Activated T-helper 1 cell treated with Interleukin-2 at 50 U/mL for 16 hours (primary cell): ENCODE measurements at regions not wholly inside any gene's neighbourhood (a gene's known extent, or its start where the extent isn't known, plus 50 kb on each side); places are given as distances from the start of the nearest gene placed in this dataset.
"Not testable (repeated sequence)": the region's sequence is repeated elsewhere in the genome, so short reads cannot be mapped to it uniquely, and the experiment has no call there.

Experiments used
- DNase-seq: peaks from one replicate; pipeline ENCODE4 v3.0.0-alpha.2; 2020; ENCODE audit warnings: low read depth

GRCh38 chr12:90502070-90502469 lies 452.9 kb downstream of the CCER1 start:
- DNase-seq: no peak

- no peak for DNase-seq
These were observed 453.6 kb downstream of the CCER1 start for GRCh38 chr12:90501412-90501811.

DNA sequence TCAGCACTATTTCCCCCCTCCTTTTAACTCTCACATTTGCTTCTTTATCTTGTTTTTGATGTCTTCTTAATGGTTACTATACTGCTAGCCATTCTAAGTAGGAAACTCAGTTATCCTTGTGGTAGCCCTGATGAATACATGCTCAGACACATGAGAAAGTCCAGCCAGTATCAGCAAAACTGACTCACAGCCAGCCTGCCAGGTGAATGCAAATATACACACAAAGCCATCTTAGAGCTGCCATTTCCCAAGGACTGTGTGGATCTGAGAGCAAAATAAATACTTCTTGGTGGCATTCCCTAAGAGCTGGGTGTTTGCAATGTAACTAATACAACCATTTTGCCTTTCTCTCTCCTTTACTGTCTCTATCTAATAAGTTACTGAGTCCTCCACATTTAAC lies 455.2 kb downstream of the CCER1 start:
- no peak for DNase-seq

DNA sequence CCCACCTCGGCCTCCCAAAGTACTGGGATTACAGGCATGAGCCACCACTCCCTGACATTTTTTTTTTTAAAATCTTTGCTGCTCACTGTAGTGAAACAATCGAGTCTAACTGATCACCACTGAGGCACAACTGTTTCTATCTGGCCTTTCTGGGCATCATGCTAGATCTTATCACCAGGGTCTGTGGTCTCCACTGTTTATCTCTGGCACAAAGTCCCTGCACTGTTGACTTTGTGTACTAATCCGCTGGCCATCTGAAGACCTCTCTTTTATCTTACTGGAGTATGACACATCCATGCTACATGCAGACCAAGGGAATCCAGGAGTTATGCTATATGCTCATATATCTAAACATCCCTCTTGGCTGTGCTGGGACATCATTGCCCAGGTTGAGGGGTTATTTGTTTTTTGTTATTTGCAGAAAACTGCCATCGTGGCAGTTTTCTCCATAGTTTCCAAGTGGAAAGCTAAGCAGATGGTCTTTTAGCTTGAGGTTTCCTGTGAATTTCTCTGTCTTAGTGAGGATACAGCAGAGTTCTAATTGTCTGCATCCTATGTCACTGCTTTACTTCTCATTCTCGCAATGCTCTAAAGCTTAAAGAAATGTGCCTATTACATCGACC lies 456.9 kb downstream of the CCER1 start:
- DNase-seq: no peak

- DNase-seq: no peak
These were observed 464.6 kb downstream of the CCER1 start for GRCh38 chr12:90490355-90490754.

GRCh38 chr12:90489141-90489540 lies 465.8 kb downstream of the CCER1 start:
- no peak for DNase-seq

- no peak for DNase-seq
These were observed 469.4 kb downstream of the CCER1 start for GRCh38 chr12:90485560-90485959.

GRCh38 chr12:90484094-90484493 lies 470.9 kb downstream of the CCER1 start:
- DNase-seq: no peak

DNA sequence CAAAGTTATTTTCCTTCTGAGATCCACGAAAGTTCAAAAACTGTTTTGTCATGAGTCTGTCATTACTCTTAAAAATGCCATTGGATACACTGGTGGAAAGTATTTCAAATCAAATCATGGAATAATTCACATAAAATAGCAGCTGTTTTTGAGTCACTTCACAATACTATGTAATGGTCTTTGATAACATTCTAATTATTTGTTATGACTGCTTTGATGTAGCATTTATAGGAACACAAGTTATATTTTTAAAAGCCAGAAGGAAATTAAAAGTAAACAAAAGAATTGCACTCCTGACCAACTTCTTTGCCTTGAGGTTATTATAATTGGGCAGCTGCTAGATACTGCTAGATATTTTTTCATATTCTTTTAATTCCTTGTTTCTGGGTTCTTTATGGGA lies 473.2 kb downstream of the CCER1 start:
- DNase-seq: no peak

DNA sequence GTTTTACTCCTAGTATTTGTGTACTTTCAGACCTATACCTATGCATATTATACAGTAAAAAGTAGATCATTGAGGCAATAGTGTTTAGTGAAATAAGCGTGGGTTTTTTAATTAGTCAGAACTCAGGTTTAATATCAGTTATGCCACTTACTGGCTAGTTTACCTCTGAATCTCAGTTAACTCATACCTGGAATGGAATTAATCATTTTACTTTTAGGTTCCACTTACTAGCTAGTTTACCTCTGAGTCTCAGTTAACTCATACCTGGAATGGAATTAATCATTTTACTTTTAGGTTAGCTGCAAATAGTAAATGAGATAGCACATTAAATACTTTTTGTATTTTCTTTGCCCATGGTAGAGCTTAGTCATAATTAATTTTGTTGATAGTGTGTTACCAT lies 475.7 kb downstream of the CCER1 start:
- no peak for DNase-seq

DNA sequence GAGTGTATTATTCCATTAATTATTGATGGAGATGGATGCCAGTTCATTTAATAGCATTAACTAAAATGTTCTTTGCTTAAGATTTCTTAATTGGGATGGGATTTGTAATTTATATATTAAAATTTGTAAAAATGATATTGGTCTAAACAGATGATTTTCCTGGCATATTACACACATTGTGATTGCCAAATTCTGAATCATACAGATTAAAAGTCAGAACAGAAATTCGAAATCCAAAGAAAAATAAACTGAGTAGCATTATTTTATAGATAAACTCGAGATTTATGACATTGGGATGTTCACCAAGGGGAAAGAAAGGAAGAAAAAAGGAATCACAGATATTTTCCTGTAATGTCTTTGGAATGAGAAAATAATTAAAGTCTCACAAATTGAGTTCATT lies 481.1 kb downstream of the CCER1 start:
- DNase-seq: no peak

DNA sequence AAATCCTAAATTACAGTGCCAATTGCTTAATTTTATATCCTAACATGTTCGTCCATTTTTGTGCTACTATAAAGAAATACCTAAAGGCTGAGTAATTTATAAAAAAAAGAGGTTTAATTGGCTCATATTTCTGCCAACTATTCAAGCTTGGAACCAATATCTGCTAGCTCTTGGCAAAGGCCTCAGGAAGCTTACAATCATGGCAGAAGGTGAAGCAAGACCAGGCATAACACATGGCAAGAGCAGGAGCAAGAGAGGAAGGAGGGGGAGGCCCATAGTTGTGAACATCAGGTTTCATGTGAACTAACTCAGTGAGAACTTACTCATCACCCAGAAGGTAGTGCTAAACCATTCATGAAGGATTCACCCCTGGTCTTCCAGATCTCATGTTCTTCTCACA lies 494.3 kb downstream of the CCER1 start:
- DNase-seq: no peak

DNA sequence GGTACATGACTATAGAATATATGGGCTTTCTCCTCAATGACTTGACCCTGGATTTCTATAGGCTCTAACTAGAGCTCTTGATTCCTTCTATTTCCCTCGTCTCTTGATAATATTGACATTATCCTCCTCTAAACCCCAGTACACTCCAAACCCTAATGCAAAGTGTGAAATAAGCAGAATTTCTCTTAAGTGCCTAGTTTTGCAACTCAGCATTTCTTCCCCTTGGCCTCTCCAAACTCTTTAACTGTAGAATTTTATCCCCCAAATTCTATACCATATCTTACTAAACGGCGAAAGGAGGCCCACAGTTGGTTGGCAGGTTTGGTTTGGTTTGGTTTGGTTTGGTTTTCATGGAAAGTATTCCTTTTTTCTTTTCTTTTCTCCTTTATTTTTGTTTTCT lies 498.7 kb downstream of the CCER1 start:
- no peak for DNase-seq

DNA sequence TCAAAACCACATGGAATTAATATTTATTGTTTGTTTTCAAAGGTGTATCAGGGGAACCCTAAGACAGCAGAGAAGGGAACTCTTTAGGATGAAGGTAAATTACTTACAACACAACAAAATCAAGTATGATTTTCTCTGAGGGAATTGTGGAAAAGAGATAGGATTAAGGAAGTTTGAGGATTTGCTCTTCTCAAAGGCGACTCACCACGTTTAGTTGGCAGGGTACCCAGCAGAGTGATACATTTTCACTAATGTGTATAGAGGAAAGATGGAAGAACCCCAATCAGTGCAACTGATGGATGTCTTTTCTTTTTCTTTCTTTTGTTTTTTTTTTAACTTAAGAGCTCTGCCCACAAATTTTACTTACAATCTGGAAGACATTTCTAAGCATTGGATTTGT lies 499.2 kb downstream of the CCER1 start:
- DNase-seq: no peak

DNA sequence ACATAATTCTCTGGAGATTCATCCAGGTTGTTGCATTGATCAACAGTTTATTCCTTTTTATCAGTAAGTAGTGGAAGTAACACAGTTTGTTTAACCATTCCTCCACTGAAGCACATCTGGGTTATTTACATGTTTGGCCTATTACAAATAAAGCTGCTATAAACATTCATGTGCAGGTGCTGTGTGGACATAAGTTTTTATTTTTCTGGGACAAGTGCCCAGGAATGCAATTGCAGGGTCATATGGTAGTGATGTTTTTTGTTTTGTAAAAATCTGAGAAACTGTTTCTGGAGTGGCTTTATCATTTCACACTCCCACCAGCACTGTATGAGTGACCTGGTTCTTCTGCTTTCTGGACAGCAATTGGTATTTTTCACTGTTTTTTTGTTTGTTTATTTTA lies 505.4 kb downstream of the CCER1 start:
- DNase-seq: no peak

DNA sequence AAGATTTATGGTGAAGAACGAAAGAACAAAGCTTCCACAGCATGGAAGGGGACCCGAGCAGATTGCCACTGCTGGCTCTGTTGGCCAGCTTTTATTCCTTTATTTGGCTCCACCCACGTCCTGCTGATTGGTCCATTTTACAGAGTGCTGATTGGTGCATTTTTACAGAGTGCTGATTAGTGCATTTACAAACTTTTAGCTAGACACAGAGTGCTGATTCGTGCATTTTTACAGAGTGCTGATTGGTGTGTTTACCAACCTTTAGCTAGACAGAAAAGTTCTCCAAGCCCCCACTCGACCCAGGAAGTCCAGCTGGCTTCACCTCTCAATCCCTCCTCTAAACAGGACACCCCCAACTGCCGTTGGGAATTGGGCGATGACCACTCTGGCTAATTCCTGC lies 511.5 kb downstream of the CCER1 start:
- DNase-seq: not testable (repeated sequence)

DNA sequence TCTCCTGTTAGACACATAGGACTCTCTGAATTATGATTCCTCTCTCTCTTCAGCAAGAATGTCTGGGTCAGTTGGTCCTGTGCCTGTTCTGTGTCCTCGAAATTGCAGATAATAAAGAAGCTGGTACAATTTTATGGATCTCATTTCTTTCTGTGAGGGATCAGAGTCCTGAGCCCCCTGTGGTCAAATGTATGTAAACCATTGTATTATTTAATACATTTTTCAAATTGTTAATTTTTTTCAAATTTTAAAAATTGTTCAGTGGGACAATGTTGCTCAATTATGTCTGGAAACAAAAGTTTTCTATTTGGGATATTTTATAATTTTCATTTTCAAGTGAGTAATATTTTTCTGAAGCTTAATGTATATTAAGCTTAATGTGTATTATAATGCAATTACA lies 513.5 kb downstream of the CCER1 start:
- DNase-seq: no peak

GRCh38 chr12:90428881-90429280 lies 526.1 kb downstream of the CCER1 start:
- DNase-seq: no peak

- no peak for DNase-seq
These were observed 526.5 kb downstream of the CCER1 start for GRCh38 chr12:90428465-90428864.

- no peak for DNase-seq
These were observed 531.0 kb downstream of the CCER1 start for GRCh38 chr12:90423965-90424364.

GRCh38 chr12:90410962-90411361 lies 544.0 kb downstream of the CCER1 start:
- no peak for DNase-seq

GRCh38 chr12:90407841-90408240 lies 547.1 kb downstream of the CCER1 start:
- no peak for DNase-seq

DNA sequence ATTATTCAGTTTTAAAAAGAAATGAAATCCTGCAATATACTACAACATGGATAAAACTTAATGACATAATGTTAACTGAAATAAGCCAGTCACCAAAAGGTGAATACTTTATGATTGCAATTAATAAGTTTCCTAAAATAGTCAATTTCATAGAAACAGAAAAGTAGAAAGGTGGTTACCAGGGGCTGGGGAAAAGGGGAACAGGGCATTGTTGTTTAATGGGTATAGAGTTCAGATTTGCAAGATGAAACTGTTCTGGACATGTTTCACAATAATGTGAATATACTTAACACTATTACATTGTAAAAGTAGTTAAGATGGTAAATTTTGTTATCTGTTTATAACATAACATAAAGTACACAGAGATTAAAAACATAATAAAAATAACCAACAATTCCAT lies 550.9 kb downstream of the CCER1 start:
- DNase-seq: no peak

- DNase-seq: no peak
These were observed 553.8 kb downstream of the CCER1 start for GRCh38 chr12:90401185-90401584.

- DNase-seq: no peak
These were observed 555.6 kb downstream of the CCER1 start for GRCh38 chr12:90399357-90399756.
